GM18907 (cell line): ENCODE measurements at regions not wholly inside any gene's neighbourhood (a gene's known extent, or its start where the extent isn't known, plus 50 kb on each side); places are given as distances from the start of the nearest gene placed in this dataset.
"Not testable (repeated sequence)": the region's sequence is repeated elsewhere in the genome, so short reads cannot be mapped to it uniquely, and the experiment has no call there.

ENCODE experiments used
- ATAC-seq: cut with Tn5 transposase; IDR thresholded peaks from one replicate; pipeline ENCODE4 v1.9.1; 2021; ENCODE audit warnings: mild to moderate bottlenecking, moderate library complexity; ENCODE audit not compliant: unreplicated experiment

DNA sequence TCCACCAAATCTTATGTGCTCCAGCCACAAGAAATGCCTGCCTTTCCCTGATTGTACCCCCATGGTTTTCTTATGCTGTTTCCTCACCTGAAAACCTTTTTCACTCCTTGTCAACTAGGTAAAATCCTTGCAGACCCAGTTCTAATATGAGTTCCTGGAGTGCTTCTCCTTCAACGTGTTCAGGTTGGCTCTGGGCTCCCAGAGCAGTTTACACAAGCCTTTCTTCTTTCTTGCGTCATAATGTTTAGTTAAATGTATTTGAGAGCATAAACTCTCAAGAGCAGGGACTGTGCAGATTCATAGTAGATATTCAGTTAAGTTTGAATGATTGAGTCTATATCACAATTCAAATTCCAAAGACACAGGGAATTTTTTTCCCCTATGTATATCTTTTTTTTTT is 484.8 kb upstream of the CCDC196 start:
- no peak for ATAC-seq

DNA sequence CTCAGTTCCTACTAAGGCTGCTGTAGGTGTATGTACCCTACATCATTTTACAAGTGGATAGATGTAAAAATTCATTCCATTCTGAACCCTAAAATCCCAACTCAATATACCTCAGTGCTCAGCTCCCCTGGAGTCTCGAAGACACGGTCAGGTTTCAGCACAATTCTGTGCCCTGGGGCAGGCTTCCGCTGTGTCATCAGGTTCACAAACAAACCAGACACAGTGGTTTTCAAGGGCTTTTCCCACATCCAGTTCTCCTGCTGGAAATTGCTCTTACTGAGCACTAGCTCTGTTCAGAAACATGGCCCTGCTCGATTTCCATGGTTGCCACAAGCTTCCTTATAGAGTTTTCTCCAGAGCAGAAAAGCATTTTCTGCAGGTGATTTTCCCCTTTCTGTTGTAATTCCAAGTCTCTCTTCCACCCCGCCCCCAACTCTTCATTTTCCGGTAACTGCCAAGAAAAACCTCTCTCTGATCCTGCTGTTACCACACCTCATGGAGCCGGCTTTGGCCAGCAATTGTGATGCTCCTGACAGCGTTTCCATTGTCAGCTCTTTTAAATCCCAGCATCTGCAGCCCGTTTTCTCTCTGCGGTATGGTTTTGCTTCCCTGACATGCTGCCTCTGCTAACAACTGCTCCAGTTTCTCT is 483.0 kb upstream of the CCDC196 start:
- no peak for ATAC-seq

DNA sequence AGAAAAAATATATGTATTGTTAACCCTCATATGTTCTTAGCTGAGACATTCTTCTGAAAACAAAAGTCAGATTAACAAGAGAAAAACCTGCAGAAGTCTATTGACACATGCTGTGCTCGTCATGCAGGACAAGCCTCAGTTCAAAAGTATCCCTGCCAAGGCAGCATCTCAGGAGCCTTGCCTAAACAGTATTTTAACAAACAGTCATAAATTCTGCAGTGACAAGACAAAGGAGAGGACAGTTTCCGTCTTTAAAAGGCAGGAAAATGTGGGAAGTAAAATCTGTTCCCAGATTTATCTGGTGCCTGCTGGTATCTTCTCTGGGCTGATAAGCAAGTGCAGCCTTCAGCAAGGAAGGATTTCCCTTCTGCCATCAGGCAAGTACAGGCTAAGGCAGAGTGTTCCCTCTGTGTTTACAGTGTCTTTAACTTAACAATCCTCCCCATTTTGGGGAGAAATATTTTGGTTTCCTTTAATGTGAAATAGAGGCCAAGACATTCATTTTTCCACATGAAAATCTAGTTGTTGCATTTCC is 480.2 kb upstream of the CCDC196 start:
- no peak for ATAC-seq

DNA sequence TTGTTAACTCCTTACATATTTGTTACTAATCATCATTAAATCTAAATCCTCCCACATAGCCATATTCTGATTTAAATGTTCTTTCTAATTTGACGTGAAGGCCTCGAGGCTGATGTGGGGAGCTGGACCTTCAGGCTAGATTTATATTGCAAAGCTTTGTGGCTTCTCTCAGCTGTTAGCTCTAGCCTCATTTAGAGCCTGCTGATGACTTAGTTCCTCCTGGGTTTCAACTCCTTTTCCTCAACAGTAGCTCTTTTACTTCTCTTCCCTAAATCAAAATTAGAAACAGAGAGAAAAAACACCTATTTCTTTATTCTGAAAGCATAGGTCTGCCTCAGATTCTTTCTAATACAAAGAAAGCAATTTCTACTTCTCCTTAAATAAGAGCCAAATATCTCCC is 477.5 kb upstream of the CCDC196 start:
- no peak for ATAC-seq

DNA sequence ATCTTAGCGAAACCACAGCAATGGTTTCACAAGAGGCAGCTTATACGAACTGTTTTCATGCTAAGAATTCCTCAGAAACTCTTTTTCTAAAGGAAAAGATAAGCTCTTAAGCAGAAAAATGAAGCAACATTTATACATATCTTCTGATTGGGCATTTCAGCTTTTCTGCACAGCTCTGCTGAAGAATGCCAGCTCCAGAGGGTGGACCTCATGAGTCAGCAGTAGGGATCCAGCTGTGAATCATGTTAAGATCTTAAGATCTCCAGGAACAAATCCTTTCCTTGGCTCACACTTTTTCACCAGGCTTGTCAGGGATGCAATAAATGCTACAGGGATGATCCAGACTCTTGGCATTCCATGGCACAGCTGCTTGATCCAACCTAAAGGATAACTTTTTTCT is 477.1 kb upstream of the CCDC196 start:
- no peak for ATAC-seq

DNA sequence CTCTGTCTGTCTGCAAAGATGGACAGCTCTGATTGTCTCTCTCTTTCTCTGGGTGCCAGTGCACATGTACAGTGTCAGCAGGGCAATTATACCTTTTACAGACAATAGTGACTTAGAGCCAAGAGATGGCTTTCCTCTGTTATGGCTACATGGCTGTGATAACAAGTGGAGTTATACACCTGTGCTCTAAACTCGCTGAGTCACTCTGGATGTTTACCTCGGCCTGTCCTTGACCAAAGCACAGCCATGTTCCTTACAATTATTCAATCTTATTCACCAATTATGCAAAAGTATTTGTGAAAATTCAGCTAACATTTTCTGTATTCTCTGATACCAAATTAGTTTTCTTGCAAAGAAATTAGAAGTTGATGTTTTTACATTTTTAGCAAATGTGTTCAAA is 475.5 kb upstream of the CCDC196 start:
- no peak for ATAC-seq

DNA sequence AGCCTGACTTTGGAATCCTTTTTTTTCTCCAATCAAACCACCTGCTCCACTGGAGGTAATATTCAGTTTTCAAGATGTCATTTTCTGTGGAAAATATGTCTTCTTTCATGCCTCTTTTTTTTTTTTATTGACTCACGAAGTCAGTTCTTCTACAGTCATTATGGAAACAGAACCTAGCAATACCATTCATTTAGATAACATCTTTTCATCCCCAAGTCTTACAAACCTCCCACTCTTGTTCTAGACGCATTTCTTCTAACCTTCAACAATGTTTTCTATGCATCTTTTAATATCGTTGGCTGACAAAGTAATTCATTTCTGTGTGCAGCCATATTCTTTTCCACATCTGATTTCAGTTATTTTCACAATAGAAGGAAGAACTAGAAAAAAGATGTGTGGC is 474.3 kb upstream of the CCDC196 start:
- ATAC-seq = no peak

DNA sequence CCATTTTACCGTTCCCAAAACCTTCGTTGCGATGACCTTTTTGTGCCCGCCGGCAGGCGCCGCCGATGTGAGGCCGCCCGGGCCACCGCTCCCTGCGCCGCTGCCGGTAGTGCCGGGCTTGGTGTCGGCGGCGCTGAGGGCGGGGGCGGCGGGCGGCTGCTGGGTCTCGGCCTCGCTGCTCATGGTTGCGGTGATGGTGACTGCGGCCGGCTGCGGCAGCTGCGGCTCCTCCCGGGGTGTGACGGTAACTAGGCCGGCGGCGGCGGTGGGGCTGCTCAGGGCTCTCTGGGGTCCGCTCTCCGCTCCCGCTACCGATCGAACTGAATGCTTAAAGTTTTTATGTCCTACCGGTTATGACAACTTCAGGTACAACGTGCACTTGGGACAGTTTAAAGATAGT is 472.6 kb upstream of the CCDC196 start:
- ATAC-seq = not testable (repeated sequence)

DNA sequence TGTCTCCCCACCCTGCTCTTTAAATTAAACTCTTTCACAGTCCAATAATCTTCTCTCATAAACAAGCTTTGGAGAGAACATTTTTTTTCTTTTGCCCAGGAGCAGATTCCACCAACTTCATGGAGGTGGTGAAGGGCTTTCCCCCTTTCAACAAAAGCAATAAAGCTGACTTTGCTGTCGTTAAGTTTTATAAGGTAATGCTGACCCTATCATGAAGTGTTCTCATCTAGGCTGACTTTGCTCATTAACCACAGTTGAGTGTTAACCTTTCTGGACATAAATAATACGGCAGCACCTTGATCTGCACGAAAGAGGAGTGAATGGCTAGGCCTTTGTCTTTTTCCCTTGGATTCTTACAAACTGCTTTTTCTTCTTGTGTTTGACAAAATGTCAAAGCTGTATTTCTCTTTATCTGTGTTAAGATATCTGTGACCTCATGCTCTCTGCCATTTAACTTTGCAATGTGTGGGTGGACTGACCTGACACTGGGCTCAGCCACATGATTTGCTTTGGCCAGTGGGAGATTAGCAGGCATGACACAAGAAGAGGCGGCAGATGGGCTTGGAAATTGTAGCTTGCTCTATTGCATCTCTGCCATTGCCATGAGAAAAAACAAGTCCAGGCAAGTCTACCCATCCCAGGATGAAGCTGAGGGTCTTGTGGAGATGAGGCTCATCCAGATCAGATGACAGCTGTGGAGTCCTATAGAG is 470.9 kb upstream of the CCDC196 start:
- no peak for ATAC-seq

DNA sequence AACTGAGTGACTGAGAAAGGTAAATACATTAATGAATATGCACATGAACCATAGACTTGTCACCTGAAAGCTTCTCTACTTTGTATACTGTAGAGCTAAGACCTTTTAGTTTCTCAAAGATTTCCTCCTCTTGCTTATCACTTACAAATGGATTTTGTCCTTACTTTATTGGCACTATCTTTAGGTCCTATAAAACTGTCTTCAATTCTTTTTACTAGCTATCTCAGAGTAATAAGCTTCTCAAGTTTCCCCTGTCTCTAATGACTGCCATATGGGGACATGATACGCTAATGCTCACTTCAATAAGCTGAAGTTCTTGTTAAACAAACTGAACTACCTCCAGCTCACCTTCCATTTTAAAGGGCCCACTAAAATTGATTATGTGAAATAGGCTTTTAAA is 468.2 kb upstream of the CCDC196 start:
- no peak for ATAC-seq

DNA sequence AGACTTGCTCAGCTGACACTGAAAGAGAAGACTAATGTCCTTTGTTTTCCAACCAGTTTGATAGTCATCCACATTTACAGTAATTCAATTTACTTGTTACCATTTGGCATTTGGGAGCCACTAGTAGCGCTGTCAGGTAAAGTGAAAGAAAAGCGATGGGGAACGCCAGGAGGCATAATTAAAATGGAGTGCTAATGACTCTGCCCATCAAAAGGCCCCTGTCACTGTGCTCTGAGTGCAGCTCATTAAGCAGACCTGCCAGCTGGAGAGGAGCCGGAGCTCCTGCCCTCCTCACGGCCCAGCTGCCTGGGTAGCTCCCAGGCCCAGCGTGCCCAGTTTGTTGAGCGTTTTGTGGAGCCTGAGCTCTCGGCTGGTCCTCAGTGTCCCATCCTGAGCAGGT is 463.6 kb upstream of the CCDC196 start:
- no peak for ATAC-seq

DNA sequence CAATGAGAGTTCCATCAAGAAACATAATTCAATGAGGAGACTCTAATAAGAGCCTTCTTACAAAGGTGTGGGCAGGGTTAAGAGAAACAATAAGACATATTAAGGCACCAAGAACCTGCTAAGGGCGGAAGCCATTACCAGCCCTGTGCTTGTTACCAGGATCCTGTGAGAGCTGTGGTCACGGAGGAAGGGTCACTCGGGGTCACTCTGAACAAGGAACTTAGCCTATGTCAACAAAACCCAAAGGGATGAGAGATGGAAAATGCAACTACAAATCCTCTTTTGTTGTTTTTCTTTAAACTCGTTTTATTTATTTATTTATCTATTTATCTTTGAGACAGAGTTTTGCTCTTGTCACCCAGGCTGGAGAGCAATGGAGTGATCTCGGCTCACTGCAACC is 460.4 kb upstream of the CCDC196 start:
- ATAC-seq = no peak

DNA sequence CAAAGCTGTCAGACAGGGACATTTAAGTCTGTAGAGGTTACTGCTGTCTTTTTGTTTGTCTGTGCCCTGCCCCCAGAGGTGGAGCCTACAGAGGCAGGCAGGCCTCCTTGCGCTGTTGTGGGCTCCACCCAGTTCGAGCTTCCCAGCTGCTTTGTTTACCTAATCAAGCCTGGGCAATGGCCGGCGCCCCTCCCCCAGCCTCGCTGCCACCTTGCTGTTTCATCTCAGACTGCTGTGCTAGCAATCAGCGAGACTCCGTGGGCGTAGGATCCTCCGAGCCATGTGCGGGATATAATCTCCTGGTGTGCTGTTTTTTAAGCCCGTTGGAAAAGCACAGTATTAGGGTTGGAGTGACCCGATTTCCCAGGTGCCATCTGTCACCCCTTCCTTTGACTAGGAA is 454.2 kb upstream of the CCDC196 start:
- ATAC-seq = not testable (repeated sequence)

DNA sequence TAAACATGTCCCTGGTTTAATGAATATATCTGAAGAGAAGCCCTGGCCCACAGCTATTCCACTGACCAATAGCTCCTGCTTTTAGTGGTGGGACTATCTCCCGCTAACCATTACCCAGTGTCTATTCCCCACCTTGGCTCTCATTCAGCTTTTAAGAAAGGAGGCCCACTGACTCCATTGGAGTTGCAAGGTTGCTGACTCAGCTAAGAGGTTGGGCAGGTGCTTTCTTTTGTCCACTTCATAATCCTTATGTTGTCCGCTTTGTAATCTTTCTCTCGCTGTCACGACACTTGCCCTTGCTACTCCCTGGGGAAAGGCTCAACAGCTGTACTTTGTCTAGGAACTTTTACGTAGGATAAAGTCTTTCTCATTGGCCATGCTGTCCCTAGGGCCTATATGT is 453.4 kb upstream of the CCDC196 start:
- no peak for ATAC-seq

DNA sequence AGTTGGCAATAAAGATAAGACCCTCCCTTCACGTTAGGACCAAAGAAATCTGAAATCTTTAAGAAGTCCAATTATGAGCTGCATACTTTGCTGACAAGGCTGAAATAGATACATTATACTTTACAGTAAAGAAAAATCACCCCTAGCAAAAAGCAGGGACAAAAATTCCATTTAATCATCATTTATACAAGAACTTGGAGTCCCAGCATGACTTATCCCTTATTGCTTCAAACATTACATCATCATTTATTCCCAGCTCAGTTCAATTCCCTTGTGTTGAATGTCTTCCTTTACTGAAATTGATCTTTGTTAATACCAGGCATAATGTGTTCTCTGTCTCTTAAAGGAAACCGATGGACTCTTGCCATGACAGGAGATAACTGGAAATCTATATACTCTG is 449.6 kb upstream of the CCDC196 start:
- ATAC-seq = no peak

DNA sequence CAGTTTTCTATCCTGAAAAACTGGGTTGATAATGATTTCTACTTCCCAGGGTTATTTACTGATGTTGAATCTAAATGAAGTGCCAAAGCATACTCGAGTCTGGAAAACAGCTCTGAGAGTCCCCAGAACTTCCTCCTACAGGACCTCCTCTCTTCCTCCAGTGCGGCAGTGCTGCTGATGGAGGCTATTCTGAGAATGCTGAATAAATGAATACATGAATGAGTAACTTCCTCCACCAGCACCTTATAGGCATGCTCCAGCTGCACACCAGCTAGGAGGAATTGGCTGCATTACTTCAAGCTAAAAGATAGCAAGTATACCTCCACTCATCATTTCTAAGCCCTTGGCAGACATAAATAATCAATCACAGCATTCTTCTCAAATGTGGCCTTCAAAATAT is 448.8 kb upstream of the CCDC196 start:
- ATAC-seq = no peak

DNA sequence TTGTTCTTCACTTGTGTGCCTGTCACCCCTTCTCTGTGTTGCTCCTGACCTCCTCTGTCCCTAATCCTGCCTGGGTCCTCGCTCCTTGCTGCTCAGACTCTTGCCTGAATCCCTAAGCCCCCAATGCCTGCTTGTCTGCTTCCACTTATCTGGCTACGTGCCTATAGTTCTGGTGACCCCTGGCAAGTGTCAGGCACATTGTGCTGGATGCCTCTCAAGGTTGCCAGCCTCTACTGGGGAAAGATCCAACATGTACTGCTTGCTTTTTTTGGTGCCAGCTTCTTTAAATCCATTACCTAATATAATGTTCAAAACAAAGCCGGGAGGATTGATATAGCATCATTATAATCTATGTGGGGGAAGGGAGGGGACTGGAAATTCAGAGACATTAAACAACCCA is 448.0 kb upstream of the CCDC196 start:
- ATAC-seq = no peak

DNA sequence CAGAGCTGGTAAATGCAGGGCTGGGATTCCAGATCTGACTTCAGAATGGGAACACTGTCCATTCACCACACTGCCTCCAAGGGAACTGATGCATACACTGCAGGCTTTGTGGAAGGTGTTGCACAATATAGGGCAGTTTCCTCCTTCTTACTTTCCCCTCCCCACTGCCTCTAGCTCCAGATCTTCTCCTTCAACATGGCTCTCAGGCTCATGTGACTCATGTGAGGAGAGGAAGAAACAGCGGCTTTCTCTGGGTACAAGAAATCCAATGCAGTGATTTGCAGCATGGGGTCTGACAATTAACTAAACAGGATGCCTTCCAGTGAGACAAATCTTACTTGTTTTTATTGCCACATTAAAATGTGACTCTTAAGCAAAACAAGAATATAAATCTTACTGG is 447.6 kb upstream of the CCDC196 start:
- ATAC-seq = no peak

DNA sequence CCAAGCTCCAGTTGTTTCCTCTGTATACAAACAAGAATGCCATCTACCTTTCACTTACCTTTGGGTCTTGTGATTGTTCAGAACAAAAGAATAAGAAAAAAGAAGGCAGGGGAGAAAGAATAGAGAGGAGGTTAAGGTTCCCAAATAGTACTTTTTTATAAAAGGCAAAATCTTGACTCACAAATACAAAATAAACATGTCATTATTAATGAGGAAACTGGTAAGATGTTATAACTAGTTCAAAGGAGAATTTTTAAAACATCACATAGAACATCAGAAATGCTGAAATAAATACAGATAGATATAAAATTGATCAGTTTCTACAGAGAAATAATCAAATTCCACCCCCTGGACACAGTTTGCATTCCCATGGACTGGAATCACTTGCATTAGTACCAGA is 446.7 kb upstream of the CCDC196 start:
- ATAC-seq = no peak

DNA sequence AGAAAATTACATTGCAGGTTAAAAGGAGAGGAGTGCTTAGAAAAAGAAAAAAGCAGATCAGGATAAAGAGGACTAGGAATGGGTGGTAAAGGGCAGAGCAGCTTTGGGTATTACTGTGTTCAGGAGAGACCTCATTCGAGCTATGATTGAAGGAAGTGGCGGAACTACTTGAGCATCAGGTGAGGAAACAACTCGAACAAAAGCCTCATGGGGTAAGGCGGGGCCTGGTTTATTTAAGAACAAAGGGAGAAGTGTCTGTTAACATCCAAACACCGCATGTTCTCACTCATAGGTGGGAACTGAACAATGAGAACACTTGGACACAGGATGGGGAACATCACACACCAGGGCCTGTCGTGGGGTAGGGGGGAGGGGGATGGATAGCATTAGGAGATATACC is 444.6 kb upstream of the CCDC196 start:
- no peak for ATAC-seq

DNA sequence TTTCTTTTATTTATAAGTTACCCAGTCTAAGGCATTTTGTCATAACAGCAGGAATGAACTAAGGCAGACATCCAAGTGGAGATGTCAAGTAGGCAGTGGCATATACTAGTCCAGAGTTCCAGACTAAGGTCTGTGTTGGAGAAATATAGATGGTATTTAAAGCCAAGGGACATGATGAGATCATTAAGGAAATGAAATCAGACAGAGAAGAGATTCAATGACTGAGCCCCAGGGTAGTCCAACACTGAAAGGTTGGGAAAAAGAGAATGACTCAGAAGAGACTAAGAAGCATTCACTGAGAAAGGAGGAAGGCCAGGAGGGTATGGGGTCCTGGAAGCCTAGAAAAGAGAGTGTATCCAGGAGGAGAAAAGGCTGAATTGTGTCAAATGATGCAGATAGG is 442.2 kb upstream of the CCDC196 start:
- ATAC-seq = no peak

DNA sequence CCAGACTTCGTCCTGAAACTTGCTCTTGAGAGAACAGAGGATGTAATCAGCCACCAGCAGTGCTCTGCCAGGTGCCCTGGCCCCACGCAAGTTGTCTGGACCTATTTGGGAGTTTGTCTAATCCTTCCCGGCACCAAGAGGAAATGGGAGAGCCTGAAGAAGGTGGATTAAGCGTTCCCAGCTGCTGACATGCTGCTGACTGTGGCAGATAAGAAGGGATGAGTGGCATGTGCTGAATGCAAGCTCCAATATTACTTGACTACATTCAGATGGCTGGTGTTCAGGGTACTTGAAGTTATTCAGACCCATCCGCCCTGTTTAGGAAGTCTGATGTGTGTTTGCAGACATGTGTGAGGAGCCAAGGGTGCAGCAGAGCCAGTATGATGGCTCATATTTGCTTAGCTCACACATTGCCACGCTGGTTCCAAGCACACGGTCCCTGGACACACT is 440.6 kb upstream of the CCDC196 start:
- ATAC-seq = no peak

DNA sequence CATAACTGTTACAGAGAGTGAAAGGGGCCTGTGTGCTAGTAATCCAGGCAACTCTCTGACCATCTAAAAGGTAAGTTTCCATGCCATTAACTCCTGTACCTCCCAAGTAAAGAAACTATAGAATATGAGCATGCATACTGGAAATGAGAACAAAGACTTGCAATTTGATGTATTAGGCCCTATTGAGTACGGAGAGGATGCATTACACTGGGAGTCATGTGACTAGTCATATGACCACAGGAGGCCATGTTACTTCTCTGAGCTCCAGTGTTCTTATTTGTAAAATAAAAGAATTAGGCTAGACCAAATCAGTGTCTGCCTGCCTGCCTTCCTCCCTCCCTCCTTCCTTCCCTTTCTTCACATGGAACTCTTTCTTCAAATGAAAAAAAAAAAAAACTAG is 440.1 kb upstream of the CCDC196 start:
- ATAC-seq = no peak
